Upper lobe of left lung (tissue), 6 donors: ENCODE measurements at regions not wholly inside any gene's neighbourhood (a gene's known extent, or its start where the extent isn't known, plus 50 kb on each side); places are given as distances from the start of the nearest gene placed in this dataset.
"Not testable (repeated sequence)": the region's sequence is repeated elsewhere in the genome, so short reads cannot be mapped to it uniquely, and the experiment has no call there.

ENCODE experiments used
- ATAC-seq, 2 donors: fragments of 200-7000 bp; cut with Tn5 transposase; one replicate each; pipeline ENCODE4 v1.9.1; 2022; ENCODE audit warnings: mild to moderate bottlenecking in 2 of 2, moderate library complexity in 2 of 2; ENCODE audit not compliant: low FRiP score in 2 of 2
- DNase-seq, 2 donors: peaks; one replicate each; pipeline ENCODE4 v3.0.0-alpha.2; 2019 to 2020
- H3K27ac ChIP-seq, 4 donors: fragments of 200-600 bp; sonication (generic); one replicate each; pipeline ENCODE4 v1.5.1; 2016 to 2019
- H3K27me3 ChIP-seq, 4 donors: fragments of 200-600 bp; sonication (generic); one replicate each; pipeline ENCODE4 v1.5.1; 2017 to 2019
- H3K36me3 ChIP-seq, 4 donors: fragments of 200-600 bp; sonication (generic); one replicate each; pipeline ENCODE4 v1.5.1; 2016 to 2019
- H3K4me1 ChIP-seq, 4 donors: fragments of 200-600 bp; sonication (generic); one replicate each; pipeline ENCODE4 v1.5.1; 2018 to 2019
- H3K4me3 ChIP-seq, 4 donors: fragments of 200-600 bp; sonication (generic); one replicate each; pipeline ENCODE4 v1.5.1; 2017 to 2019; ENCODE audit warnings: mild to moderate bottlenecking in 2 of 4, moderate library complexity in 1 of 4
- H3K9me3 ChIP-seq, 4 donors: fragments of 200-600 bp; sonication (generic); one replicate each; pipeline ENCODE4 v1.5.1; 2018 to 2019
- CTCF ChIP-seq, 6 experiments: fragments of 450-650 bp in 4 of 6; fragments of 200-600 bp in 2 of 6; sonication (generic) in 2 of 6; IDR thresholded peaks; one replicate each; pipeline ENCODE4 v1.5.1; 2016 to 2019; ENCODE audit warnings: antibody characterized with exemption in 6 of 6
- EP300 ChIP-seq, 4 donors: sonication (generic); formaldehyde crosslinking; IDR thresholded peaks; one replicate each; pipeline ENCODE4 v1.5.1; 2017; ENCODE audit warnings: antibody characterized with exemption in 4 of 4, control low read depth in 2 of 4
- POLR2A ChIP-seq, 4 donors: fragments of 450-650 bp; IDR thresholded peaks; one replicate each; pipeline ENCODE4 v1.5.1; 2016 to 2017; ENCODE audit warnings: antibody characterized with exemption in 4 of 4, mild to moderate bottlenecking in 2 of 4
- POLR2AphosphoS5 ChIP-seq, 2 donors: sonication (generic); formaldehyde crosslinking; IDR thresholded peaks; one replicate each; pipeline ENCODE4 v1.5.1; 2017; ENCODE audit warnings: antibody characterized with exemption in 2 of 2
- WGBS, 2 donors: methylation state at CpG; one replicate each; pipeline ENCODE4 v1.1.5; 2017 to 2018; 5-methylcytosine and 5-hydroxymethylcytosine counted together
- small RNA-seq, 4 donors: library from RNA; depleted of rRNA; stranded (forward); fragments of <200 nt; gene quantifications; one replicate each; pipeline ENCODE3, GENCODE V24; 2016
- donor health status: DM: no; HTN: no; CAD: no; lungs with moderate emphysema.
- donor health status: DM: no; HTN: yes; CAD: no; lungs with severe emphysema.

DNA sequence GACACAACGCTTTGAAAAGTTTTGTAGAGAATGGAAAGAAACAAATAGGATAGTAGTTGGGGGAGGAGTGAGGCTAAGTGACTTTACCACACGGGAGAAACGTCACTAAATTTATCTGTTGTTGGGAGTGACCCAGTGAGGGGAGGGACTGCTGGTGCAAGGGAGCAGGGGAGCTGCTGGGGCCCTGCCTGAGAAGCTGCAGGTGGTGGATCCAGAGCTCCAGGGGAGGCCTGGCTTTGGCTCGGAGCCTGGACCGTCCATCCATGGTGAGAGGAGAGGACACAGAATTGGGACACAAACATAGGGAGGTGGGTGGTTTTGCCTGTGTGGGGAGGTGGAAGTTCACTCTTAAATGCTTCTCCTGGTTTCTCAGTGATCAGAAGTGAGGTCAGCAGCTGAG lies 107.6 kb downstream of the GOSR1 start:
- ATAC-seq: peak in 1 of 2 donors; percentile 49
- 71 to 79% methylated on average over 5 of the region's 5 CpGs for WGBS, 2 donors
- H3K27ac ChIP-seq: no peak overlapping the region
- no peak overlapping the region for H3K4me3 ChIP-seq
- no peaks in the 10 kb centered on the region for H3K27me3 ChIP-seq
- no peaks in the 10 kb centered on the region for H3K36me3 ChIP-seq
- DNase-seq: no peak
- H3K9me3 ChIP-seq: no peaks in the 10 kb centered on the region
- TF ChIP-seq POLR2AphosphoS5 (IDR thresholded peaks at IDR 0.05): no peak
- TF ChIP-seq CTCF (IDR thresholded peaks at IDR 0.05): no peak
- no peak for TF ChIP-seq POLR2A (IDR thresholded peaks at IDR 0.05)
- H3K4me1 ChIP-seq: no peaks in the 10 kb centered on the region

DNA sequence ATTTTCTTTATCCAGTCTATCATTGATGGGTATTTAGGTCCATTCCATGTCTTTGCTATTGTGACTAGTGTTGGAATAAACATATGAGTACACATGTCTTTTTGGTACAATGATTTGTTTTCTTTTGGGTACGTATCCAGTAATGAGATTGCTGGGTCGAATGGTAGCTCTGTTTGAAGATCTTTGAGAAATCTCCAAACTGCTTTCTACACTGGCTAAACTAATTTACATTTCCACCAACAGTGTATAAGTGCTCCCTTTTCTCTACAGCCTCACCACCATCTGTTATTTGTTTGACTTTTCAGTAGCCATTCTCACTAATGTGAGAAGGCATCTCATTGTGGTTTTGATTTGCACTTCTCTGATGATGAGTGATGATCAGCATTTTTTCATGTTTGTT lies 103.7 kb downstream of the GOSR1 start:
- no peak for TF ChIP-seq EP300 (IDR thresholded peaks at IDR 0.05)
- TF ChIP-seq POLR2AphosphoS5 (IDR thresholded peaks at IDR 0.05): no peak
- TF ChIP-seq CTCF (IDR thresholded peaks at IDR 0.05): no peak
- no peak for TF ChIP-seq POLR2A (IDR thresholded peaks at IDR 0.05)
- Histone ChIP-seq H3K4me3 (no peak overlapping the region), H3K27me3 (no peaks in the 10 kb centered on the region), H3K36me3 (no peaks in the 10 kb centered on the region), H3K9me3 (no peaks in the 10 kb centered on the region), H3K4me1 (no peaks in the 10 kb centered on the region), H3K27ac (no peak overlapping the region)
- ATAC-seq (no peak), DNase-seq (no peak)
- WGBS, 2 donors: 92 to 100% methylated on average over 2 of the region's 2 CpGs

DNA sequence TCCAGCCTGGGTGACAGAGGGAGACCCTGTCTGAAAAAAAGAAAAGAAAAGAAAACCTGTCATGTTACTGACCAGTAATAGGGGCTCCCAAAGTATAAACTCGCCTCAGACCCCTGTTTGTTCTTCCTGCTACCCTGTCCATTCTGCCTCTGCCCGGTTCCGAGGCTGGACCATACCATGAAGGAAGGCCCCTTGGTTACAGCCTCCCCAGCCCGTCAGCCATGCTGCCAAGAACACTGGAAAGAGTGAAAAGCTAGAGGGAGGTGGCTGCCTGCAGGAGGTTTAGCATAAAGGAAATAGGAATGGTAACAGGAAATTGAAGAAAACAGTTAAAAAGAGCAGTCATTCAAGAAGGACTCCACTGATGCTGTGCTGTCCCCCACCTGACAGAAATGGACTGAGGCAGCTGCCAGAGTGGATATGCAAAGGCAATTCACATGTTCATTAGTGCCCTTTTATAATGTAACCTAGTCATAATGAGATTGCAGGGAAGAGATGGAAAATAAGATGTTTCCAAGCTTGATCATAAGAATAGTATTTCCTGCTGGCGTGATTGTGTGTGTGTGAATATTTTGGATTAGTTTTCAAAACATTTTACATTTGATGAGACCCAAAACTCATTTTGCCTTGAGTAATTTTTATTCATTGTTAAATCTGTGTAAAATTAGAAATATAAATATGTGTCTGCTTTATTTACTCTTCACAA lies 102.6 kb downstream of the GOSR1 start:
- DNase-seq (no peak), ATAC-seq (no peak)
- no peaks in the 10 kb centered on the region for H3K36me3 ChIP-seq
- H3K4me3 ChIP-seq: no peak overlapping the region
- H3K9me3 ChIP-seq: no peaks in the 10 kb centered on the region
- no peaks in the 10 kb centered on the region for H3K4me1 ChIP-seq
- no peak overlapping the region for H3K27ac ChIP-seq
- no peaks in the 10 kb centered on the region for H3K27me3 ChIP-seq
- TF ChIP-seq EP300 (IDR thresholded peaks at IDR 0.05) (no peak), POLR2A (IDR thresholded peaks at IDR 0.05) (no peak), POLR2AphosphoS5 (IDR thresholded peaks at IDR 0.05) (no peak), CTCF (IDR thresholded peaks at IDR 0.05) (no peak)
- 75 to 82% methylated on average over 5 of the region's 5 CpGs for whole genome bisulfite sequencing, 2 donors

DNA sequence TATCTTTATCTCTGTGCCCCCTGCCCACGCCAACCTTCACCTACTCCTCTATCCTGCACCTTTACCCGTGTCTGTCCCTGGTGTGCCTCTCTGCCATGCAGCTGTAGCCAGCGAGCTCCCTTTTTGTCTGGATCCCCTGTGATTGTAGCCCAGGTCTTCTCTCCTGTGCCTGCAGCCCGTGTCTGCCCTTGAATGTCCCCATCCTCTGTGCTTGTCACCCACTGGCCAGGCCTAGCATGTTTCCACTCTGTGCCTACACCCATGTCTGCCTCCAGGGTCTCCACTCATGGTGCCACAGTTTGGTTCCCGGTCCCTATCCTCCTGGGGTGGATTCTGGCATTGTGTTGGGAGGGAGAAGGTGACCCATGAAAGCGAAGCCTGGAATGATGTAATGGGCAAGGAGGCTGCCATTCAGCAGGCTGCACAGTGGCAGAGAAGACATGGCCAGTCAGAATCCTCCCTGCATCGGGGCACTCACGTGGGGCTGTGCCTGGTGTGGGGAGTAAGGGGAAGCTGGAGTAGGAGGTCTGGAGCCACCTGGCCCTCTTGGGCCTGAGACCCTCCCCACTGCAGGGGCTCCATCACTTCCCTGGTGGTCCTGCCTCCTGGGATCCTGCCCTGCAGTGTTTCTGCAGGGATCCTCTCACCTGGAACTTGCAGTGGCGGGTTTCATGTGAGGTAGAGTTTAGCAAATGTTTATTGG lies 101.0 kb downstream of the GOSR1 start:
- not testable (repeated sequence) for H3K36me3 ChIP-seq, DNase-seq, H3K9me3 ChIP-seq, H3K27me3 ChIP-seq, H3K4me1 ChIP-seq, ATAC-seq, H3K27ac ChIP-seq, H3K4me3 ChIP-seq
- 86 to 87% methylated on average over 8 to 9 of the region's 9 CpGs for WGBS, 2 donors

Small RNA genes lying in the stretch of these regions (small RNA-seq; reads per million reads assigned to genes)
- 0 reads per million in 4 donors for gene AC005562.1
- 0 reads per million in 4 donors for gene AC127024.7
- gene RN7SL316P: 0 reads per million in 4 donors
